ENCODE measurements at regions not wholly inside any gene's neighbourhood (a gene's known extent, or its start where the extent isn't known, plus 50 kb on each side); places are given as distances from the start of the nearest gene placed in this dataset.

DNA sequence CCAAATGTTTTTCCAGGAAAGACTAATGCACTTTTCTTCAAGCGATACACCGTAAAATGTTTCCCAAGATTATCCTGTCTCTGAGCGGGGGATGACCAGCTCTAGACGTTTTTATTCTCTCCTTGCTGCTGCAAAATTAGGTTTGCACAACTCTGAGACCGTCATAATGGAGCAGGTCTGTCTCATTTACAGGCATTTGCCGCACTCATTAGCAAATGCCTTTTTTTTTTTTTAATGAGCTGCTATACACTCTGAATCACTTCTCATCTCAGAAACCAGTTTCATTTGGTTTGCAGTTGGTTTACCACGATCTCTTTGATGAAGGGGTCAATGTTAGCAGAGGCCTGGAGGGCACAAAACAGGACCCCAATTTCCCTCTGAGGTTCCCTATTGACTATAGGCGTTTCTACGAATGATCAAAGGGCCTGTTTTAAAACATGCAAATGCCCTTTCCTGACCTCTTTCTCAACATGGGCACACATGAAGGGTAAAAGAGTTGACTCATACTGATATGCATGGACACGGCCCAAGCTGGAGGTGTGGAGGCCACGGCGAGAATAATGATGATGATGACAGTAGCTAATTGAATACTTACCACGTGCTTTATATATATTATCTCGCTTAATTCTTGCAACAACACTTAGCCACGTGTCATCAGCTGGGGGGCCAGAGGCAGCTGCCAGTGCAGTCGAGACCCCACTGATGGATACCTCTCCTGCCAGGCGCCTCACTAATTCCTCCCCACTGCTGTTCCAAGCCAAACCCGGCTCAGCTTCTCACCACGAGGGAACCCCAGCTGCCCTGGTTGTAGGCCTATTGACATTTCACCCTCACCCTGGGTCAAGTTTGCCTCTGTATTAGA is 89.9 kb upstream of the PTCH1 start:
- no peak overlapping the region for H3K9ac ChIP-seq (ENCODE audit: insufficient read depth in 1 of 2, low read depth in 2 of 2, low read length in 2 of 2)
- DNase-seq (ENCODE audit: extremely low read depth in 1 of 4, low spot score in 3 of 4) (no peak), ATAC-seq (no peak), FAIRE-seq (no peak)
- CTCF ChIA-PET (ENCODE audit: low intra/inter-chr PET ratio), result no interaction called here
- H2AFZ ChIP-seq (ENCODE audit: low read depth, low read length), result no peak overlapping the region
- no peak overlapping the region for H3K4me3 ChIP-seq
- TF ChIP-seq MTA3 (IDR thresholded peaks at IDR 0.05; ENCODE audit: borderline replicate concordance), result no peak
- no peak for TF ChIP-seq FOXJ3 (CRISPR knock-in tag; IDR thresholded peaks at IDR 0.05)
- TF ChIP-seq GABPB1 (CRISPR knock-in tag; IDR thresholded peaks at IDR 0.05), result no peak
- no peak for TF ChIP-seq ZNF764 (CRISPR knock-in tag; IDR thresholded peaks at IDR 0.05; ENCODE audit: low read depth)
- TF ChIP-seq, protein P1, sequence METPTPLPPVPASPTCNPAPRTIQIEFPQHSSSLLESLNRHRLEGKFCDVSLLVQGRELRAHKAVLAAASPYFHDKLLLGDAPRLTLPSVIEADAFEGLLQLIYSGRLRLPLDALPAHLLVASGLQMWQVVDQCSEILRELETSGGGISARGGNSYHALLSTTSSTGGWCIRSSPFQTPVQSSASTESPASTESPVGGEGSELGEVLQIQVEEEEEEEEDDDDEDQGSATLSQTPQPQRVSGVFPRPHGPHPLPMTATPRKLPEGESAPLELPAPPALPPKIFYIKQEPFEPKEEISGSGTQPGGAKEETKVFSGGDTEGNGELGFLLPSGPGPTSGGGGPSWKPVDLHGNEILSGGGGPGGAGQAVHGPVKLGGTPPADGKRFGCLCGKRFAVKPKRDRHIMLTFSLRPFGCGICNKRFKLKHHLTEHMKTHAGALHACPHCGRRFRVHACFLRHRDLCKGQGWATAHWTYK (CRISPR knock-in tag; IDR thresholded peaks at IDR 0.05), result no peak
- TF ChIP-seq FIP1L1 (IDR thresholded peaks at IDR 0.05; ENCODE audit: low read depth, low read length, poor library complexity, severe bottlenecking), result no peak
- TF ChIP-seq, protein P2, sequence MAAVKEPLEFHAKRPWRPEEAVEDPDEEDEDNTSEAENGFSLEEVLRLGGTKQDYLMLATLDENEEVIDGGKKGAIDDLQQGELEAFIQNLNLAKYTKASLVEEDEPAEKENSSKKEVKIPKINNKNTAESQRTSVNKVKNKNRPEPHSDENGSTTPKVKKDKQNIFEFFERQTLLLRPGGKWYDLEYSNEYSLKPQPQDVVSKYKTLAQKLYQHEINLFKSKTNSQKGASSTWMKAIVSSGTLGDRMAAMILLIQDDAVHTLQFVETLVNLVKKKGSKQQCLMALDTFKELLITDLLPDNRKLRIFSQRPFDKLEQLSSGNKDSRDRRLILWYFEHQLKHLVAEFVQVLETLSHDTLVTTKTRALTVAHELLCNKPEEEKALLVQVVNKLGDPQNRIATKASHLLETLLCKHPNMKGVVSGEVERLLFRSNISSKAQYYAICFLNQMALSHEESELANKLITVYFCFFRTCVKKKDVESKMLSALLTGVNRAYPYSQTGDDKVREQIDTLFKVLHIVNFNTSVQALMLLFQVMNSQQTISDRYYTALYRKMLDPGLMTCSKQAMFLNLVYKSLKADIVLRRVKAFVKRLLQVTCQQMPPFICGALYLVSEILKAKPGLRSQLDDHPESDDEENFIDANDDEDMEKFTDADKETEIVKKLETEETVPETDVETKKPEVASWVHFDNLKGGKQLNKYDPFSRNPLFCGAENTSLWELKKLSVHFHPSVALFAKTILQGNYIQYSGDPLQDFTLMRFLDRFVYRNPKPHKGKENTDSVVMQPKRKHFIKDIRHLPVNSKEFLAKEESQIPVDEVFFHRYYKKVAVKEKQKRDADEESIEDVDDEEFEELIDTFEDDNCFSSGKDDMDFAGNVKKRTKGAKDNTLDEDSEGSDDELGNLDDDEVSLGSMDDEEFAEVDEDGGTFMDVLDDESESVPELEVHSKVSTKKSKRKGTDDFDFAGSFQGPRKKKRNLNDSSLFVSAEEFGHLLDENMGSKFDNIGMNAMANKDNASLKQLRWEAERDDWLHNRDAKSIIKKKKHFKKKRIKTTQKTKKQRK (IDR thresholded peaks at IDR 0.05; ENCODE audit: borderline replicate concordance, low read depth, low read length), result no peak
- TF ChIP-seq KAT2B (IDR thresholded peaks at IDR 0.05; ENCODE audit: low read depth, low read length), result no peak
- no peak for TF ChIP-seq MAFF (IDR thresholded peaks at IDR 0.05; ENCODE audit: low read length)
- WGBS (ENCODE audit: insufficient coverage, low coverage, missing lambda C conversion rate), result 12% methylated on average over 19 of the region's 19 CpGs
- H4K20me1 ChIP-seq (replicated peaks; ENCODE audit: control insufficient read depth, insufficient read depth, low read length), result peaks cover 3% of the 10 kb centered on the region; the same call in 1 of the 2 replicates
- H3K4me1 ChIP-seq (replicated peaks in 1 of 2; ENCODE audit: control insufficient read depth in 2 of 2, insufficient read depth in 2 of 2, low read length in 2 of 2), result no peaks in the 10 kb centered on the region
- intact Hi-C loops (cut with micrococcal nuclease) (no loop called here), in situ Hi-C loops (cut with MboI) (no loop called here)
- peaks cover 29 to 59% of the 10 kb centered on the region in 2 experiments for H3K27me3 ChIP-seq (ENCODE audit: control insufficient read depth in 2 of 2, insufficient read depth in 2 of 2, low read length in 2 of 2)
- H3K9me1 ChIP-seq (ENCODE audit: control insufficient read depth, insufficient read depth, low read length), result no peaks in the 10 kb centered on the region
- H3K4me2 ChIP-seq (ENCODE audit: insufficient read depth, low read length), result no peak overlapping the region
- no peaks in the 10 kb centered on the region for H3K79me2 ChIP-seq (ENCODE audit: control insufficient read depth, insufficient read depth, low read length)
- POLR2A ChIA-PET, result no interaction called here
- BruUV-seq (replicated peaks), result no TSS peak
- no peaks in the 10 kb centered on the region for H3K9me3 ChIP-seq (replicated peaks; ENCODE audit: control insufficient read depth, insufficient read depth, low read depth, low read length)
- no peak overlapping the region for H3K27ac ChIP-seq (ENCODE audit: extremely low read depth, low read depth, low read length)
- no peaks in the 10 kb centered on the region for H3K36me3 ChIP-seq (ENCODE audit: control insufficient read depth, insufficient read depth, low read length)

Data from K562 (cell line).